RCC 7860 (cell line): ENCODE measurements at regions not wholly inside any gene's neighbourhood (a gene's known extent, or its start where the extent isn't known, plus 50 kb on each side); places are given as distances from the start of the nearest gene placed in this dataset.
A peak's percentile ranks its signal among the peaks of the same experiment; 100 is the strongest.

Experiments
- DNase-seq: peaks from one replicate; pipeline ENCODE4 v3.0.0-alpha.2; 2015; ENCODE audit warnings: low spot score
- FAIRE-seq: peaks from 2 replicates; lab custom pipeline; 2012; peaks lifted over from hg19 to GRCh38; lab: Jason Lieb, UNC

- no peak for FAIRE-seq
- no peak for DNase-seq
Measured at GRCh38 chr6:105824732-105825131, 261.4 kb upstream of the PRDM1 start.

GRCh38 chr6:105821777-105822176 is 264.4 kb upstream of the PRDM1 start:
- DNase-seq (no peak), FAIRE-seq (no peak)

DNA sequence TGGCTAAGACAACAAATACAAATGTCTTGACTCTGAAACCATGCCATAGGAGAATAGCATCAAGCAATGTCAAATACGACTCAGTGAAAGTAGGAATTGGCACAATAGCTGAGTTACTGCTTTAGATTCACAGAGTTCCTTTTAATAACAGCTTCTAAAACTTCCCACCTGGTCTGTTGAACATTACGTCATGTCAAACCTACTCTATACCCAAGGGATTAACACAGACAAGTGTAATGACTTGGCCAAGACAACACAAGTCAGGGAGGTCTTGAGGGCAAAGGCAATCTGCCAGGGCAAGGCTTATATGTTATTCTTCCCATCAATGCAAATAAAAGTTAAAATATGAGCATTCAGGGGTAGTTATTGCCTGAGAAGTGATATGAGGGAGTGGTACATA is 265.1 kb upstream of the PRDM1 start:
- DNase-seq: no peak
- FAIRE-seq: no peak

DNA sequence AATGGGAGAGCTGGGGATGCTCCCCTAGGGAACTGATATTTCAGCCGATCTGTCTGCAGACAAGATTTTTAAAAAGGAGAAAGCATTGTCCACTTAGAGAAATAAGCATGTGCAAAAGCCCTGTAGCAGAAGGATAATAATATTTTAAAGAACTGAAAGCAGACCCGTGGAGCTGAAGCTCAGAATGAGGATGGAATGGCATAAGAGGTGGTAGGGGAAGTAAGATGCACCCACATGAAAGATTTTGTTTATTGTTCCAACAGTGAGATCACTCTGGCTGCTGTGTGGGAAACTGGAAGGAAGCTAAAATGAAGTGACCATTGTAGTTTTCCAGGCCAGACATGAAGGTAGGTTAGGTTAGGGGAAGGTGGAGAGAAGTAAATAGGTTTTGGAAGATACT is 266.4 kb upstream of the PRDM1 start:
- FAIRE-seq: no peak
- no peak for DNase-seq

GRCh38 chr6:105818505-105818904 is 267.6 kb upstream of the PRDM1 start:
- DNase-seq: no peak
- FAIRE-seq: no peak

GRCh38 chr6:105817961-105818360 is 268.2 kb upstream of the PRDM1 start:
- FAIRE-seq: no peak

DNA sequence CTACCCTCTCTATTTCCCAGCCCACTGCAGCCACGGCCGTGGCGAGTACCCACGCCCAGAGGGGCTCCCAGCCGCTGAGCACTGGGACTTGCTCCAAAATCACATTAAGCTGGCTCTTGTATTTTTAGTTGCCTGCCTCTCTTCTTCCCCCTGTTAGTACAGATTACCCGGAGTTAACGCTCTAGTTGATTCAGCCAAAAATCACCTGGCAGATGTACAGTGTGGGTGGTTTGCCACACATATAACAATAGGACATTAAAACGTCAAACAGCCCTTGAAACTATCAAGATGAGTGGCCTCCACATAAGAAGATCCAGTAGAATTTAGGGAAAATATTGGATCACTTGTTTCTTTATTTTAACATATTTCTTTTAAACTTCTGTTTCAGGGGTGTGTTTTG is 268.8 kb upstream of the PRDM1 start:
- no peak for DNase-seq
- no peak for FAIRE-seq

More at GRCh38 chr6:105817961-105818360, 268.2 kb upstream of the PRDM1 start:
- DNase-seq: no peak

DNA sequence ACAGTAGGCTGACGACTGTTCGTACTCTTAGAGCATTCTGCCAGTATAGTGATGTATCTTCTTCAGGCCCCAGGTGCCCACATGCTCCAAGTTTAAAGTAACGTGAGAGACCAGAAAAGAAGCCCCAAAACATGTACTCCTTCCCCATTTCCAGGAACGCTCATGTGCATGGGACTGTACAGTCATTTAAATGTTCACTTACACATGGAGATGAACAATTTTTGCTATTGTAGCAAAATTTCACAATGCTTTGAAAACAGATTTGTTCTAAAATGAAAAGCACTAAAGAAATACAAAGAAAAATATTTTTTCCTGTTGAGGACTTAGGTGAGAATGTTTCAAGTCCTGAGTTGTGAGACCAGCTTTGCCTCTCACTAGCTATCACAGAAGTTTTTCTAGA is 269.3 kb upstream of the PRDM1 start:
- no peak for DNase-seq
- FAIRE-seq: no peak

DNA sequence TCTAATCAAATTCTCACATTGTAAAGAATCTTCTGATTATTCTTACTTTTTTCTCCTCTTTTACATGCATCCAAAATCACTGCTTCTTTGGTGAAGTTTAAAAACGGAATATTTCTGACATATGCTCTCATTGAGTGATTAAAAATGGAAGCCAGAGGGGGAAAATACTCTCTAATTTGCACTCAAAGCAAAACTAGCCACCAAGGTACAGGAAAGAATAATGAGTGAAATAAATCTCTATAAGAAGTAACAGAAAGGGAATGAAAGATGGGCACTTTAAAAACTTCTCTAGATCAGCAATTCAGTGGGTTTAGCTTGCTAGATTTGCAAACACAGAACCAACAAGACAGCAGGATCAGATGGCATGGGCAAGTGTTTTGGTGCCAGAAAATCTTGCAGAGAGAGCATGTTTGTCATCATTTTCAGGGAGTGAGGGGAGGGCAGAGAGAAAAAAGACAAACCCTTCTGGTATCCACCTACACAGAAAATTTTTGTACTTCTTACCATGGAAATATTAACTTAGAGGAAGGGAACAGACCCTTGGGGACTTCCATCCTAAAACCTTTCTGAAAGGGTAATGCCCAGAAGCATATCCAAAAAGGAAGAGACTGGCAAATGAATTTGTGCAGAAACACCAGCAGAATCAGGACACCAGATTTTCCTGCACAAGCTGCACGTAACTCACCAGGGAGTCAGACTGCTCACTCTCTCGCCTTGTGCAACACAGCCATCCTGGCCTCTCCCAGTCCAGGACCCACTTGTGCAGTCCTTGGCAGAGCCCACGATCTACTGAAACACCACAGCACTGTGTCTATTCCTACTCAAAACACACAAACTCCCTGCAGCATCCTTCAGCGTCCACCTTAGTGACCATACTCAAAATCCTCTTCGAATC is 270.2 kb upstream of the PRDM1 start:
- DNase-seq (no peak), FAIRE-seq (no peak)

DNA sequence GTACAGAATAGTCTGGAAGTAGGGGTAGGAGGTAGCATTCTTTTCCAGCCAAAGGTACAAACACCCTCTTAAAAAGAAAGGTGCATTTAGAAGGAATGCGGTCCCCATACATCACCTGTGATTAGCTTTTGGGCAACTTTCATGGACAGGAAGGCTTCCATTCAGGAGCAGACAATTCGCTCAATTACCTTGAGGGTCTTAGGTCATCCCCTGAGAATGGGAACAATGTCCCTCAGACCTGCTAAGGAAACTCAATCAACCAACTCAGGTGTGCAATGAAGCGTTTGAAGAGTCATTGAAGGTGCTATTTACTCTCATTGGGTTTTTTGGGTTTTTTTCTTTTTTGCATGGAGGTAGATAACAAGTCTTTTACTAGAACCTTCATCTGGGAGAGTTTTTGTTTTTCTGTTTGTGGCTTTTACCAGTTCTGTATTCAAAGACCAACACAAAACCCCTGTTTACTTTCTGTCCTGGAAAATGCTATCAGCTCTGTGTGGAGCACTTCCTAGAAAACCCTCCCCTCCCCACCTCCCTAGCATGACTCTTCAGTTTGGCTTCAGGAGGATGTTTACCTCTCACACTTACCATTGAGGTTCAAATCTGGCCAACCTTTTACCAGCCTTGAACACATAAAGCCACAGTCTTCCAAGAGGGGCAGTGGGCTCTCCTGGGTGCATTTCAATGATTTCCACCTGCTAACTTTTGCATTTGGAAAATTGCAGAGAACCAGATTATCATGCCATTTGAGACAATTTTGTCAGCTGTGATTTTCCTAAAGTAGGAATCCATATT is 271.2 kb upstream of the PRDM1 start:
- no peak for FAIRE-seq
- no peak for DNase-seq

GRCh38 chr6:105810922-105811482 is 275.1 kb upstream of the PRDM1 start:
- FAIRE-seq: no peak
- no peak for DNase-seq

DNA sequence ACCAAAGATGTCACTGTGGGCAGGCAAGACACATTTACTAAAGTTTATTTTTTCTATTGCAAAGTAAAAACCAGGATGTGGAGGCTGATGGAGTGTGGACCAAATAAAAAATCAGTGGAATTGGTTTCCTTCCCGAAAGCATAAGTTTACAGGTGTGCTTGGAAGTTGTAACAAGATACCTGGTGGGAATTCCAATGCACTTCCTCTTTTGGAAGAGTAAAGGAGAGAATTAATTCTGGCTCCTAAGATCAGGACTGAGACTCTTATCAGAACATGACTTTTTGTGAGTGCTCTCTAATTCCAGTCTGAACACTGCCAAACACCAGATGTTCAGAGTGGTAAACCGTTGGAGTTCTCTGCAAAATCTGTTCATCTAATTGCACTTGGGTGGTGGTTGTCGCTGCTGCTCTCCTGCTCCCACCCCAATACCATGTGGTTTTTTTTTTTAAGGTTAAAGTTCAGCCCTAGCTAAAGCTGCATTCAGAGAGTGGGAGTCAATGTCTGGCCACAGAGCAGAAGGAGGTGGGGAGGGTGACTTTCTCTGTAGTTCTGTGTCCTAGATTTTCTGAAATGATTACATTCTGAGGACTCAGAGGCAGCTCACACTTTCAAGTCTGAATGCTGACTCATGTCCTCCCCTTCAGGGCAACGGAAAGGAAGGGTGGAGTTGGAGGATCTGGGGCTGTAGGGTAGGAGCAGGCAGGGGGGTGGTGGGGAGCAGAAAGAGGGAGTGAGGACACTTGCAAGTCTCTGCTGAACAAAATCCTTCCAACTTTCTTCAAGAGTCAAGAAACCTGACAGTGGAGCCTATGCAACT is 275.8 kb upstream of the PRDM1 start:
- DNase-seq (peak; percentile 78), FAIRE-seq (peak; percentile 74)

DNA sequence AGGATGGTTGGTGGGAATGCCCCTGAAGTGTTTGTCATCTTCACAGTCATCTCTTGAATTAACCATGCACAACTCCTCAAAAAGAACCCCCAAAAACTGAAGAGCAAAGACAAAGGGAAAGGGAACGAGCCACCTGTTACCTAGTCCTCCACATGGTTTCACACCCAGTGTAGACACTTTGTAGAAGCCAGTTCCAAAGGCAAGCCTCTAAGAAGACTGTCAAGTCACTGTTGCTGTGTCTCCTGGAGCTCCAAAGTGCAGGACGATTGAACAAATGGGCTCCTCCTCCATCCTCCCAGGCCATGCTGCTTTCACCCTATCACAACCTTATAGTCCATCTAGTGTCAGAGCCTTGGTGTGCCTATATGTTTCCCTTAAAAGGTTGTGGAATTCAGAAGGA is 277.6 kb upstream of the PRDM1 start:
- FAIRE-seq (no peak), DNase-seq (no peak)

DNA sequence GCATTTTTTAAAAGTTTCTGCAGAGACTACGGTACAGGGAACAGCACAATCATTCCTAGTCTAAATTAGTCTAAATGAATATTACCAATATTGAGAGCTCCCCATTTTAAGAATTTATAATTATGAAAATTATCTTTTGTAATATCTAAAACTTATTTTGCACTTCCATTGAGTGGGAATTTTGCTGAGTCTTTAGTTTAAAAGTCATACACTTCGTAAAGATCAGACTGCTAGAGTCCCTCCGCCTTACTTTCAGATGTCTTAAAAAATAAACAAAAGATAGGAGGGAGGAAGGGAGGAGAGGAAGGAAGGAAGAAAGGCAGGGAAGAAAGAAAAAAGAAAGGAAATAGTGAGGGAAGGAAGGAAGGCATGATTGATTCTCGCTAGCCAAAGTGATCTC is 278.2 kb upstream of the PRDM1 start:
- FAIRE-seq (no peak), DNase-seq (no peak)

DNA sequence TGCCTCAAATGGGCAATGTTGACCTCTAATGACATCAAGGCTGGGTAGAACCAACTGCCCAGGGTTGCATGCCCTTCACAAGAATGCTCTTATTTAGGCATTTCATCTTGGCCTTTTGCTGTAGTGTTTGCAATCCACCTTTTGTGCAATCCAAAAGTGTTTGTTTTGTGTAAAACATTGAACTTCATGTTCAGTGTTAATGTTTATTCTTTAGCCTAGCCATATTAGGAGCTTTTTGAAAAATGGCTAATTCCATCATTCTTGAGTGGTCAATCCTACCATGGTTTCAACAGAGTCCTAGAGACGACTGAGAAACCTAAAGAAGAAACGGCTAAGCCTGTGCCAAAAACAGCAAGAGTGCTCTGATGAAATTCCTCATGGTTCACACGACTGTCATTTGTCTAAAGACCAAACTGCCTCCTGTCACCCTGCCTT is 279.6 kb upstream of the PRDM1 start:
- FAIRE-seq: no peak
- DNase-seq: no peak

DNA sequence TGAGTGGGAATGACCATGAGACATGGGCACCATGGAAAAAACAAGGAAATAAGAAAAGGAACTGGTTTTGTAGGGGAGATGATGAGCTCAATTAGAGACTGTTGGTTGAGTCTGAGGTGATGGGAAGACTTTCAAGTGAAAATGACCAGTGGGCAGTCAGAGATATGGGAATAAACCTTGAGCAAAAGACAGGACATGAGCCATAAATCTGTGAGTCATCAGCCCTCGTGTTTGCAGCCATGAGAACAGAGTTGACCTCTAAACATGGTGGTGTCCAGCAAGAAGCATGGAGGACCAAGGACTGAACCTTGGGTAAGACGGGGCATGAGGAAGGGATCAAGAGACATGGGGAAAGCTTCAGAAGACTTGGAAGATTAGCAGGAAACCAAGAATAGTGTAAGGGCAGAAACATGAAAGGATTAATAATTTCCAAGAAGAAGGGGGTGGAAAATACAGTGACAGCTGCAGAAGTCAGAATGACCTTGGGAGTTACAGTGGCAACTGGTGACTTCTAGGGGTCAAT is 280.6 kb upstream of the PRDM1 start:
- DNase-seq: peak; percentile 44
- no peak for FAIRE-seq

DNA sequence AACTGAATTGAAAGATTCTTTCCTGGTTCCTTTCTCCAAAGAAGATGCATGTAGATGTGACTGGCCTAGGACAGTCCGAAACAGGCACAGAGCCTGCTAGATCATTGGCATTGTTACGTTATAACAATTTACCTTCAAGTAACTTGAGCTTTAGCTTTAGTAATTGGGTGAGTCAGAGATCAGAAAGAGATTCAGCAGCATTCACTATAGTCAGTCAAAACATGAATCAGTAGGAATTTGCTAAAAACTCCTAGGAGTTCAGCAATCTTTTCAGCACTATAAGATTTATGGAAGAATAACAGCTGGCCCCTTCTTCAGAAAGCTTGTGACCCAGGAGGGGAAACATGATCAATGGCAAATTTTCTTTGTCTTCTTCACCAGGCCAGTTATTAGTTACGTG is 281.7 kb upstream of the PRDM1 start:
- DNase-seq (peak; percentile 7), FAIRE-seq (no peak)

- DNase-seq: no peak
- FAIRE-seq: no peak
Measured at GRCh38 chr6:105804000-105804399, 282.1 kb upstream of the PRDM1 start.

GRCh38 chr6:105803442-105803841 is 282.7 kb upstream of the PRDM1 start:
- FAIRE-seq: no peak

DNA sequence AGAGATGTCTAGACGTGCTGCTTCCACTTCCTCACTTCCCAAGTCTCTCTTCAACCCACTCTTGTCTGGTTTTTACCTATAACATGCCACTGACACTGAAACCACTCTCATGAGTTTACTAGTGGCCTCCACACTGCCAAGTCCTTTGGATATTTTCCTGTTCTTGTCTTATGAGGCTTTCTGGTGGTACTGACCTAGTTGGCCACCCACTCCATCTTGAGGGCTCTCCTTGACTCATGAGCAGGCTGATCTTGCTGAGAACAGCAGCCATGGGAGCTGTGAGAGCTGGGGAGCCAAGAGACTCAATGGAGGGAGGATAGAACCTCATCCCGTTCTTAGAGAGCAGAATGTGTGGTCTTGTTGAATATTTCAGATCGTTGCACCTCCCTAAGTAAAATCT is 283.4 kb upstream of the PRDM1 start:
- FAIRE-seq: no peak
- no peak for DNase-seq

More at GRCh38 chr6:105803442-105803841, 282.7 kb upstream of the PRDM1 start:
- DNase-seq: no peak

GRCh38 chr6:105800871-105801270 is 285.3 kb upstream of the PRDM1 start:
- no peak for DNase-seq
- no peak for FAIRE-seq
